CD14-positive monocyte (primary cell): ENCODE measurements at regions not wholly inside any gene's neighbourhood (a gene's known extent, or its start where the extent isn't known, plus 50 kb on each side); places are given as distances from the start of the nearest gene placed in this dataset.

Experiments used
- DNase-seq, 3 donors: peaks; one replicate each; pipeline ENCODE4 v3.0.0-alpha.2; 2011 to 2022
- H2AFZ ChIP-seq: 2 replicates; pipeline ENCODE4 v1.6.0; 2012; ENCODE audit warnings: mild to moderate bottlenecking, low read depth, low read length, inconsistent platforms; ENCODE audit not compliant: insufficient read depth, poor library complexity, severe bottlenecking
- H3K27ac ChIP-seq, 2 donors: 1 replicate in 1 of 2; 2 replicates in 1 of 2; pipeline ENCODE4 v1.5.1; 2012 to 2013; ENCODE audit warnings: low read length in 2 of 2, control low read depth in 1 of 2, inconsistent platforms in 1 of 2, low read depth in 1 of 2, mild to moderate bottlenecking in 1 of 2
- H3K27me3 ChIP-seq, 2 donors: one replicate each; pipeline versions ENCODE4 v1.6.0 to v1.6.1; 2011 to 2013; ENCODE audit warnings: low read length in 2 of 2; ENCODE audit not compliant: control insufficient read depth in 2 of 2, insufficient read depth in 2 of 2
- H3K36me3 ChIP-seq, 2 donors: replicated peaks in 1 of 2; 1 replicate in 1 of 2; 2 replicates in 1 of 2; pipeline versions ENCODE4 v1.5.1 to v1.6.1; 2012 to 2013; ENCODE audit warnings: low read length in 2 of 2, control low read depth in 1 of 2, inconsistent platforms in 1 of 2, mild to moderate bottlenecking in 1 of 2; ENCODE audit not compliant: insufficient read depth in 2 of 2, control insufficient read depth in 1 of 2
- H3K4me1 ChIP-seq, 2 donors: 1 replicate in 1 of 2; 2 replicates in 1 of 2; pipeline versions ENCODE4 v1.5.1 to v1.6.1; 2012 to 2013; ENCODE audit warnings: low read length in 2 of 2, control low read depth in 1 of 2, inconsistent platforms in 1 of 2, mild to moderate bottlenecking in 1 of 2, moderate library complexity in 1 of 2; ENCODE audit not compliant: insufficient read depth in 2 of 2, control insufficient read depth in 1 of 2
- H3K4me2 ChIP-seq: replicated peaks from 2 replicates; pipeline ENCODE3; 2012; ENCODE audit warnings: low read length, moderate library complexity, mild to moderate bottlenecking; ENCODE audit not compliant: poor library complexity, severe bottlenecking; ENCODE audit errors: extremely low read depth
- H3K4me3 ChIP-seq, 3 experiments: fragments of 200-600 bp in 1 of 3; sonication (generic) in 1 of 3; replicated peaks in 1 of 3; 1 replicate in 2 of 3; 2 replicates in 1 of 3; pipeline ENCODE4 v1.5.1; 2011 to 2013; ENCODE audit warnings: low read length in 3 of 3, mild to moderate bottlenecking in 3 of 3, control low read depth in 2 of 3, low read depth in 2 of 3, inconsistent platforms in 1 of 3, moderate library complexity in 1 of 3
- H3K79me2 ChIP-seq: 2 replicates; pipeline ENCODE4 v1.6.0; 2012; ENCODE audit warnings: mild to moderate bottlenecking, control low read depth, inconsistent platforms, low read length, moderate library complexity; ENCODE audit not compliant: insufficient read depth
- H3K9ac ChIP-seq: 2 replicates; pipeline ENCODE4 v1.6.0; 2017; ENCODE audit warnings: low read length, mild to moderate bottlenecking; ENCODE audit not compliant: insufficient read depth, poor library complexity, severe bottlenecking
- H3K9me3 ChIP-seq, 2 donors: replicated peaks in 1 of 2; 1 replicate in 1 of 2; 2 replicates in 1 of 2; pipeline versions ENCODE4 v1.5.1 to v1.6.1; 2012 to 2013; ENCODE audit warnings: low read length in 2 of 2, control low read depth in 1 of 2; ENCODE audit not compliant: control insufficient read depth in 1 of 2, insufficient read depth in 1 of 2
- H4K20me1 ChIP-seq: 2 replicates; pipeline ENCODE4 v1.6.0; 2012; ENCODE audit warnings: mild to moderate bottlenecking, low read length, control low read depth, moderate library complexity; ENCODE audit not compliant: insufficient read depth
- H3K27ac Mint-ChIP-seq, 7 donors: one replicate each; pipeline ENCODE4 v1.8.0; 2020; ENCODE audit warnings: mild to moderate bottlenecking in 7 of 7, mixed read lengths in 7 of 7, moderate library complexity in 6 of 7, inconsistent platforms in 2 of 7
- H3K27me3 Mint-ChIP-seq, 3 donors: one replicate each; pipeline ENCODE4 v1.8.0; 2021 to 2022; ENCODE audit warnings: low read depth in 3 of 3, mild to moderate bottlenecking in 3 of 3, mixed read lengths in 3 of 3, moderate library complexity in 3 of 3, inconsistent platforms in 1 of 3
- H3K36me3 Mint-ChIP-seq, 2 donors: one replicate each; pipeline ENCODE4 v1.8.0; 2020; ENCODE audit warnings: mixed read lengths in 2 of 2, inconsistent platforms in 1 of 2, mild to moderate bottlenecking in 1 of 2
- H3K4me1 Mint-ChIP-seq: one replicate; pipeline ENCODE4 v1.8.0; 2020; ENCODE audit warnings: mild to moderate bottlenecking, mixed read lengths
- H3K4me3 Mint-ChIP-seq, 2 donors: one replicate each; pipeline ENCODE4 v1.8.0; 2020; ENCODE audit warnings: mild to moderate bottlenecking in 2 of 2, mixed read lengths in 2 of 2, moderate library complexity in 1 of 2
- H3K9me3 Mint-ChIP-seq, 7 donors: one replicate each; pipeline ENCODE4 v1.8.0; 2020 to 2022; ENCODE audit warnings: mixed read lengths in 7 of 7, mild to moderate bottlenecking in 6 of 7, moderate library complexity in 6 of 7, inconsistent platforms in 2 of 7
- CTCF ChIP-seq: fragments of 200-600 bp; IDR thresholded peaks from one replicate; pipeline ENCODE4 v1.8.0; 2022; ENCODE audit warnings: antibody characterized with exemption, mild to moderate bottlenecking
- WGBS: methylation state at CpG from one replicate; pipeline ENCODE4 v1.1.5; 2013; ENCODE audit warnings: missing lambda C conversion rate; ENCODE audit not compliant: insufficient coverage; 5-methylcytosine and 5-hydroxymethylcytosine counted together
- intact Hi-C, 2 donors: fragments of 100-400 bp; cut with micrococcal nuclease; formaldehyde crosslinking; loops; one replicate each; pipeline versions ENCODE4 v1.15.0 to v1.15.1; 2023

GRCh38 chr18:64276311-64277090, 127.6 kb upstream of the LINC00305 start:
- TF ChIP-seq CTCF = no peak
- no peak overlapping the region for H3K4me3 ChIP-seq
- H3K9ac ChIP-seq = no peak overlapping the region
- H2AFZ ChIP-seq = no peak overlapping the region
- H3K27ac ChIP-seq = no peak overlapping the region
- H3K9me3 ChIP-seq = peaks cover 0 to 10% of the 10 kb centered on the region in 2 donors
- H3K27ac Mint-ChIP-seq = no peak overlapping the region
- H3K36me3 ChIP-seq = no peaks in the 10 kb centered on the region
- no peaks in the 10 kb centered on the region for H4K20me1 ChIP-seq
- H3K4me2 ChIP-seq = no peak overlapping the region
- intact Hi-C loops = no loop called here
- H3K27me3 ChIP-seq = no peaks in the 10 kb centered on the region
- no peaks in the 10 kb centered on the region for H3K36me3 Mint-ChIP-seq
- H3K4me1 Mint-ChIP-seq = peaks cover 3% of the 10 kb centered on the region
- no peak overlapping the region for H3K4me3 Mint-ChIP-seq
- 0% methylated on average over 2 of the region's 5 CpGs for WGBS
- H3K4me1 ChIP-seq = no peaks in the 10 kb centered on the region
- no peaks in the 10 kb centered on the region for H3K27me3 Mint-ChIP-seq
- H3K79me2 ChIP-seq = no peaks in the 10 kb centered on the region
- DNase-seq = no peak
- H3K9me3 Mint-ChIP-seq = peaks cover 1 to 21% (median 9%) of the 10 kb centered on the region in 7 donors

- peaks cover 3% of the 10 kb centered on the region for H3K4me1 Mint-ChIP-seq
- TF ChIP-seq CTCF = no peak
- H3K9me3 Mint-ChIP-seq = peaks cover 0 to 17% (median 6%) of the 10 kb centered on the region in 7 donors
- H3K4me3 Mint-ChIP-seq = no peak overlapping the region
- H3K4me1 ChIP-seq = no peaks in the 10 kb centered on the region
- no peak overlapping the region for H3K4me3 ChIP-seq
- no peak overlapping the region for H2AFZ ChIP-seq
- no peaks in the 10 kb centered on the region for H3K79me2 ChIP-seq
- H4K20me1 ChIP-seq = no peaks in the 10 kb centered on the region
- no peak overlapping the region for H3K9ac ChIP-seq
- no peaks in the 10 kb centered on the region for H3K27me3 ChIP-seq
- intact Hi-C loops = no loop called here
- H3K9me3 ChIP-seq = peaks cover 0 to 6% of the 10 kb centered on the region in 2 donors
- no peak overlapping the region for H3K4me2 ChIP-seq
- H3K27ac ChIP-seq = no peak overlapping the region
- H3K36me3 Mint-ChIP-seq = no peaks in the 10 kb centered on the region
- no peak overlapping the region for H3K27ac Mint-ChIP-seq
- H3K27me3 Mint-ChIP-seq = no peaks in the 10 kb centered on the region
- no peaks in the 10 kb centered on the region for H3K36me3 ChIP-seq
- DNase-seq = no peak
- WGBS = no CpG with 5 or more reads among the region's 3 CpGs
Observed at GRCh38 chr18:64275593-64276300, 126.9 kb upstream of the LINC00305 start.
